HG02763 (cell line): ENCODE measurements at regions not wholly inside any gene's neighbourhood (a gene's known extent, or its start where the extent isn't known, plus 50 kb on each side); places are given as distances from the start of the nearest gene placed in this dataset.
"Not testable (repeated sequence)": the region's sequence is repeated elsewhere in the genome, so short reads cannot be mapped to it uniquely, and the experiment has no call there.

Experiments used
- ATAC-seq: cut with Tn5 transposase; IDR thresholded peaks from one replicate; pipeline ENCODE4 v1.9.1; 2021; ENCODE audit warnings: mild to moderate bottlenecking, moderate library complexity; ENCODE audit not compliant: unreplicated experiment

DNA sequence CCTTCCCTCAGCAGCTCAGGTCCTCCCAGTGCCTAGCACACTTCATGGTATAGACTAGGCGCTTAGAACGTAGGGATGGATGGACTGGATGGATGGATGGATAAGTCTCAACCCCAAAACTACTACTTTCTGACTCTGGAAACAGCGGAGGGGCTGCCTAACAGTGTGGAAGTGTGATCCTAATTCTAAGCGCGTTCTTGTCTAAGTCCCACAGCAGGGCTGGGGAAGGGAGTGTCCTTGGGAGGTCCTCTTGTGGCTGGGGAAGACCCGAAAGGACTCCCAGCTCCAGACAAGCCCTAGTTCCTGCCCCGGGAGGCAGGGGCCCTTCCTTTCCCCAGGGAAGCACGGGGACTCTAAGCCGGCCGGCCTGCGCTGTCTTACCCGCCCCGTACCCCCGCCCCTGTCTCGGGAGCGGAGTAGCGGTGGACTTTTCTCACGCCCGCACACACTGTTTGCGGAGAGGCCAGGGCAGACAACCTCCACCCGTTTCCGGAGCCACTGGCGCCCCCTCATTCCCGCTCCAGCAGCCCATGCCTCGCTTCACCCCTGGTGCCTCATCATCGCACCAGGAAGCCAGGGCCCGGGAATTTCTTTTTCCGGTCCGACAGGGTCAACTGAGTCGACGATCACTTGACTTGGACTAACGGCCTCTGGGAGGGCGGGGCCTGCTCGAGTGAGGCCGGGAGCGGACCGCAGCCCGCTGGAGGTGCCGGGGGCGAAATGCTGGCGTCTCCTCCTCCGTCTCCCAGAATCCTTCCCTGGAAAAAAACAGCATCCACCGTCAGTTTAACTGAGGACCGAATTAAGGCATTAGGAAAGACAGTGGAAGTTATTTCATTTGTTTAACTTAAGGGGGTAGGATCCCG, 133.3 kb downstream of the TBC1D2B start:
- peak; percentile 64 for ATAC-seq

DNA sequence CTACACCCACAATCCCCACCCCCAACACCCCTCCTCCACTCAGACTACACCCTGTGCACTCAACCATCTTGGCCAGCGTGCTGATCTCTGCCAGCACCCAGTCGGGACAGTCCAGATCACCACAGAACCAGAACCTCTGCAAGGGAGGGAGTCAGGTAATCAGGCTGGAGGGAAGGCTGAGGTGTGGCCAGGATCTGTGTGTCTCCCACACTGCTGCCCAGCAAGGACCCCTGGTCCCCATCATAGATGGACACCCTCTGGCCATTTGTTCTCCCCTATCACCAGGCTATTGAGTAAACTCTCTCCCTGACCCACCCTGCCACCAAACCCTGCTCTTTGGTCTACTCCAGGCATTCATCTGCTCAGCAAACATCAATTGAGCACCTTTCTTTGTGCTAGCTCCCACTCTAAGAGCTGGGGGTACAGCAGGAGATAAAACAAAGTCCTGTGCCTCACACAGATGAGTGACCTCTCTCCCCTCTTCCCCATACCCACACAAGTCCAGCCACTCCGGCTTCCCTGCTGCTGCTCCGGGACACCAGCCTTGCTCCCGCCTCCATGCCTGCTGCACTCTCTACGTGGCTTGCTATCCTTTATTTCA, 134.8 kb downstream of the TBC1D2B start:
- no peak for ATAC-seq

DNA sequence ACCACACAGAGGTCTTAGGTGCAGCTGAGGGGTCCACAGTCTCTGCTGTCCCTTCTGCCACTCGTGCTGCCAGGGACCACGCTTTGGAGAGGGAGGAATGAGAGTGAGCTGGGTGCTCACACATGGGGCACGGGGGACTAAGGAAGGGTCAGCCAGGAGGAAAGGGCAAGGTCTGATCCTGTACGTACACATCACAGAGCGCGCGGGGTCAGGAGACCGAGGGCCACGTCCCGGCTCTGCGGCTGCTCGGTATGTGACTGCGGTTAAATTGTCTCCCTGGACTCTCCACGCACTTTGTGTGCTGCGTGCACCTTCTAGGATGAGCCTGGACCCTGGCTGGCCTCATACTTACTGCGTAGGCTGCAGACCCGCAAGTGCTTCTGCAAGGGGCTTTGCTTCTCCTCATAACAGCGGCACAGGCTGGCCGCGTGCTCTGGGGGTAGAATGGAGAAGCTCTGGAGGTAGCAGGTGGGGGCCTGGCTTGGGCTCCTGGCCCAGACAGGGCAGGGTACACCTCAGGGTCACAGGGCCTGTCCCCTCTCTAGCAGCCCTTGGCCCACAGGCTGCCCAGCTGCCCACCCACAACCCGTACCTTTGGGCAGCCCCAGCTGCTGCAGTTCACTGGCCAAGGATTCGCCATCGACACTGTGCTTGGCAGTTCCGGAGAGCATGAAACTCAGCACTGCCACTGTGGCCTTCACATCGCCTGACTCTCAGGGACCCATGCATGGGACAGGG, 136.3 kb downstream of the TBC1D2B start:
- ATAC-seq: not testable (repeated sequence)

DNA sequence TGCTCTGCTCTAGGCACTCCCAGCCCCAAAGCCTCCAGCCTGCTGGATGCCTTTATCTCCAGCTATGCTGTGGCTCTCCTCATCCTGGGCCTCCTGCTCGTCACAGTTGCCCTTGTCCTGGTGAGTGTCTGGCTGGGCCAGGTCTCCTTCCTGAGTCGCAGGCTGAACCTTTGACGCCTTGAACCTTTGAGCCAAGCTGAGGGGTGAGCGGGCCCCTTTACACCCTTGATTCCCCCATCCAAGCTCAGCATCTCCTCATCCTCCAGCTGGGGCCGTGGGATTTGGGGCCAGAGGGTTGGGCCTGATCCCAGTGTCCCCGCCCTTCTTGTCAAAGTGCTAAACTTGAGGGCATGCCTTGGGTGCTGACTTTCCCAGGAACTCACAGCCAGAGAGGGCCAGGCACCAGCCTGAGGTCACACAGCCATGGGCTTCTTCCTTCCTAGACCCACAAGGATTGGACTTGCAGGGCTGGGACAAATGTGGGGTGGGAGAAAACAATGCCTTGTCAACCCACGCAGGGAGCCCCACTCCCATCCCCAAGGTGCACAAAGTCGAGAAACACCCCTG, 137.0 kb downstream of the TBC1D2B start:
- ATAC-seq: no peak

DNA sequence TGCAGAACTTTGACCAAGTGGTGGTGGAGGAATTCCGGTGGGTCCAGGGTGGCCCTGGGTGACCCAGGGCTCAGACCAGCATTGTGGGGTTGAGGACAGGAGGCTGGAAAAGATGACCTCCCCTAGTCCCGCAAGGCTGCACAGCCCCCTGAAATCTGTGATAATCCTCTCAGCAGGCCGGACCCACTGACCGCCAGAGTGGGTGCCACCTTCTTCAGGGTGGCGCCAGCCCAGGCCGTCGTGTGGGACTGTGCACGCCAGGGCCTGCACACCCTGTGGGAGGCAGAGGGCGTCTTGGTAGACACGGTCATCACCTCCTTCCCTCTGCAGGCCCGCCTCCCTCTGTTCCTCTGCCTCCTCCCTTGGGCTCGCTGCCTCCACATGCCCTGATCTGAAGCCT, 137.7 kb downstream of the TBC1D2B start:
- ATAC-seq: no peak

DNA sequence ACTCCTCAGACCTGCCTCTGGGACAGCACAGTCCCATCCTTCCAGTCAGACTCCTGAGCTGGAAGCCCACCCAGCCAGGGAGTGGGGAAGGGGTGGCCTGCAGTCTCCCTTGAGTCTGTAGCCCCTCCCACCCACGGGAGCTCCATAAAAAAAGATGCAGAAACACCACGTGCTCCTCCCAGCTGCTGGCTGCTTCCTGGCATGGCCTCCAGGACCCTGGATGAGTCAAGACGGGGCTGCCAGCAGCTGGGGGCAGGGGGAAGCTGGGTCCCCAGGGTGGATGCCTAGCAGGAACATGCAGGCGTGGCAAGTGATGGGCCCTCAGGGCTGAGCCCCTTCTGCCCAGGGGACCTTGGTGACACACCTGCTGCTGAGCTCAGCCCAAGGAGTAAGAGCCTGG, 138.5 kb downstream of the TBC1D2B start:
- not testable (repeated sequence) for ATAC-seq

DNA sequence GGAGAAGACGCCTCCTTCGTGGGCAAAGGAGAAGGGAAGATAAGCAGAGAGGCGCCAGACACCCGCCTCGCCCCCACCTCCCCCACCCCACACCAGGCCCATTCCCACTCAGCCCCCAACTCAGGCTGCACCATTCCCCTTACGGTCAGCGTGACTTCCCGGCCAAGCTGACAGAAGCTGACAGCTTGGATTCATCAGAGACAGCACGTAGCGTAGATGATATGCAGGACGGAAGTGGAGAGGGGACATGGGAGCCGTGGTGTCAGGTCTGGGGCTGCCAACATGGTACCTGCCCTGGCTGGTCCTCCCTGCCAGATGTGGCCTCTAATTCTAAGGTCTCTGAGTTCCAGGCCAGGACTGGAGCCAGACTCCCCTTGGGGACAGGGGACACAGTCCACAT, 139.0 kb downstream of the TBC1D2B start:
- ATAC-seq: not testable (repeated sequence)

DNA sequence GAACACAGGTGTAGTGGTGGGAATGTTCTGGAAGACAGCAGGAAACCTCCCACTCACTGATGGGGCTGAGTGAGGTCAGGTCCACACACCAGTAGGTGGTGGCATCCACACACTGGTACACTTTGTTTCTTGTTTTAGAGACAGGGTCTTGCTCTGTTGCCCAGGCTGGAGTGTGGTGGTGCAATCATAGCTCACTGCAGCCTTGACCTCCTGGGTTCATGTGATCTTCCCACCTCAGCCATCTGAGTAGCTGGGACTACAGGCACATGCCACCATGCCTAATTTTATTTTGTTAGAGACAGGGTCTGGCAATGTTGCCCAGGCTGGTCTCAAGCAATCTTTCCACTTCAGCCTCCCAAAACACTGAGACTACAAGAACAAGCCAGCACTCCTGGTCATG, 140.9 kb downstream of the TBC1D2B start:
- ATAC-seq: not testable (repeated sequence)

DNA sequence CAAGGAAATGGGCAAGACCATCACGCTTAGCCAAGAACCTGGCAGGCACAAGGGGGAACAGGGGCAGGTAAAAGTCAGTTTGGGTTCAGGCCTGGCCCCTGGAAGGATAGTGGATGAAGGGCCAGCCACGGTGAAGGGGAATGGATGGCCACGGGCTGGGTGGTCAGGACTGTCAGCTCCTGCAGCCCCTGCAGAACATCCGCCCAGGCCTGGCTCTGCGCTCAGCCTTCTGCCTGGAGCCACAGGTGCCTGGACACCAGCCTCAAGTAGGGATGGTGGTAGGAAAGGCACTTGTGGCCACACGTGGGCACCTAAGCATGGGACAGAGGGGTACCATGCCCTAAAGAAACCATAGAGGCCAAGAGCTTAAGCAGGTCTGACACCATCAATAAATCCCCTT, 143.0 kb downstream of the TBC1D2B start:
- not testable (repeated sequence) for ATAC-seq

DNA sequence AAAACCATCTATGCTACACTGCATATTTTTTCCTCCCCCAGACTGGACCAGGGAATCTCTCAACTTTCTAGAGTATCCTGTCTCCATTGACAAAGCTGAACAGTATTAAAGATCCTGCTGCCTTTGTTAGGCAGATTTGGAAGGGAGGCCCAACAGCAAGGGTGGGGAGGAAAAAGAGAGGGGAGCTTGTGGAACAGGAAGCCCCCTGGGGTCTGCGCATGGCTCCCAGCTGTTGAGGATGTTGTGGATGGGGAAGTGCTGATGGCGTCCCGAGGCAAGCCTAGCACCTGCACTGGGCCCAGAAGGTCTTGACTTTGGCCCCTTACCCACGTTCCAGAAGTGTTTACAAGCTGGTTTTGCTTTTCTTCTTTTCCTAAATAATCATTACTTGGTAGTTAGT, 146.6 kb downstream of the TBC1D2B start:
- not testable (repeated sequence) for ATAC-seq

DNA sequence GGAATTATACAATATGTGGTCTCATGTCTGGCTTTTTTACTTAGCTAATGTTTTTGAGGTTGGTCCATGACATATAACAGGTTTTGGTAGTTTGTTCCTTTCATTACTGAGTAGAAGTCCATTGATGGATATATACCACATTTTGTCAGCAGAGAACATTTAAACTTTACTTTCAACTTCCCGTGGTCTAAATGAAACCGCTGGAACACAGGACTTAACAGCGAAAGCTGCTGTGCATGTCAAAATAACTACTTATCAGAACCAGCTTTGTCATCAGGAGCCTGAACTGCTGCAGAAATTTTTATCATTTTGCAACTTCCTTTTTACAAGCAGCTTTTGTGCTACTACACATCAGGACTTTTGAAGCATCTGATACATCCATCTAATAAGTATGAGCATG, 147.0 kb downstream of the TBC1D2B start:
- ATAC-seq: not testable (repeated sequence)

DNA sequence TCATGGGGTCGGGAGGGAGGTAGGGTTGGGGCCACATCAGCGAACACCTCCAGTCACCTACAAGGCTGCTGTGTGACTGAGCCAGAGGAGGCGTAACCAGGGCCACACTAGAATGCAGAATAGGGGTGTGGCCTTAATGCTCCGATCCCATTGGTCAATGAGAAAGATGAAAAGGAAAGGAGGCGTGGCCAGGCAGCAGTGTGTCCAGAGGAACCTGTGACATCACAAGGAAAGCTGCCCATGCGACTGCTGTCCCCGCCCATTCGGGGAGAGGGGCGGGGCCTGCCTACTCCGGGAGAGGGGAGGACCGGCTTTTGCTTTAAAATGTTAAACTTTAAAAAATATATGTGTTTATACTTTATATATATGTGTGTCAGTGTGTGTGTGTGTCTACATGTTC, 150.7 kb downstream of the TBC1D2B start:
- ATAC-seq: not testable (repeated sequence)

DNA sequence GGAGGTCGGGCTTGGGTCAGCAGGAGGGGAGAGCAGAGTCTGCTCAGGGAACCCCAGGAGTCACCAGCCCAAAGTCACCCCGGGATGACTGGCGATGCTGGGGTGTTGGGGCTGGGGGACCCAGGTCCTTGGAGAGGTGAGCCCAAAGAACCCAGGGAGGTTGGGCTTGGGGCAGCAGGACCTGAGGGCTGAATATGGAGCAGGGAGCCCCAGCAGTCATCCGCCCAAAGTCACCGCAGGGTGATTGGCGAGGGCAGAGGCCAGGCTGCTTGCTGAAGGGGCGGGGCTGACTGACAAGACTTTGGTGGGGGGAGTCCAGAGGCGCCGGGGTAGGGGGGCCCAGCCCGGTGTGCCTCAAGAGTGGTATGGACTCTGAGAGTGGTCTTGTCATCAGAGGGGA, 151.2 kb downstream of the TBC1D2B start:
- not testable (repeated sequence) for ATAC-seq

DNA sequence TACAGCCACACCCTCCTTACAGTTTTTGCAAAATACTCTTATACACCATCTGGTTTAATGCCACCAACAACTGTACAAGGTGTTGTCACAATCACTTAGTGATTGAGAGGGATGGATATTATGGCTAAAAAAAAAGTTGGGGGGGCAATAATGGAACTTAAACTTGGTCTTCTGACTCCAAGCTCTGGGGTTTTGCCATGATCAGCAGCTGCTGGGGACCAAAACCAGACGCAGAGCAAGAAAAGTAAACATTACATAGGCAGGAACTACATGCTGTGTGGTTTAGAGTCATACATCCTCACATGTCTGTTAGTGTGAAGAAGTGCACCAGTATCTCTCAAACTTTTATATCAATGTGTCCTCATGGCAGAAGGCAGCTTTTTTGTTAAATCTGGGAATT, 152.4 kb downstream of the TBC1D2B start:
- not testable (repeated sequence) for ATAC-seq

DNA sequence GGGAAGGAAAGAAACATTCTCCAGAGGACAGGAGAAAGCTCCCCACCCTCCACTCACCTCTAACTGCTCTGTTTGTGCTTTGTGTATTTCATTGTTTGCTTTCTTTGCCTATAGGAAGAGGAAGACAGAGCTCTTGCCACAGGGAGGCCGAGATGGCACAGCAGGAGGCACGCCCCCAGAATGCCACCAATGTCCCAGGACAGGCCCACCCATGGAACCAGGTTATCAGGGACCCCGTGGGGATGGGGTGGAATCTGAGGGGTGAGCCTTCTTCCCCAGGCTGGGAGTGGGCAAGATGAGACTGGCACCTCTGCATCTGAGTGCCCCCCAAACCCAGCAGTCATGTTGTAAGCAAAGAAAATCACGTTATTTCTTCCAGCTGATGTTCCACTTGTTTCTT, 155.8 kb downstream of the TBC1D2B start:
- ATAC-seq: no peak

DNA sequence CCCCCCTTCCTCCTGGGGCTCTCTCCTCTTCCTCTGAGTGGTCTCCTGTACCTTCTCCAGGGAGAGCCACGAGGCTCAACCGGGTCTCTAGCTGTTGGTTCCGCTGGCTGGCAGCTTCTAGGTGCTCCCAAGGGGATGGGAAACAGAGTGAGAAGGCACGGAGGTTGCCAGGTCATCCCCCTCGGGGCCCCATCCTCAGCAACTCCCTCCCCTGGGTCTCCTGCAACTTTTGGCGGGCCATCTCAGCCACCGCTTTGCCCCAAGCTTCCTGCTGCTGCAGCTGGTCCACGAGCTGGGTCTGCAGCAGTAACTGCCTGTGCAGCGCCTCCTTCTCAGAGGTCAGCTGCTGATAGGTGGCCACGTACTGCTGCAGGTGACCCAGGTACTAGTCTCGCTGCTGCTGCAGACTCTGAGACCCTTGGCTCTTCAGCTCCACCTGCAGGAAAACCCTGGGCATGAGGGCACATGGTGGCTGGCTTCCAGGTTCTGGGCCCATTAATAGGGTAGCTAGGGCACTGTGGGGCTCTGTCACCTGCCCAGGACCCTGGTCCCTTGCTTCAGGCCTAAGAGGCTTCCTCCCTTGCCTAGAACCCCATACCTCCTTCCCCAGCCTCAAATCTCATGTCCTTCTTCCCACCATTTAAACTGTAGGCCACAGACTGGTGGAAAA, 160.4 kb downstream of the TBC1D2B start:
- ATAC-seq: not testable (repeated sequence)

DNA sequence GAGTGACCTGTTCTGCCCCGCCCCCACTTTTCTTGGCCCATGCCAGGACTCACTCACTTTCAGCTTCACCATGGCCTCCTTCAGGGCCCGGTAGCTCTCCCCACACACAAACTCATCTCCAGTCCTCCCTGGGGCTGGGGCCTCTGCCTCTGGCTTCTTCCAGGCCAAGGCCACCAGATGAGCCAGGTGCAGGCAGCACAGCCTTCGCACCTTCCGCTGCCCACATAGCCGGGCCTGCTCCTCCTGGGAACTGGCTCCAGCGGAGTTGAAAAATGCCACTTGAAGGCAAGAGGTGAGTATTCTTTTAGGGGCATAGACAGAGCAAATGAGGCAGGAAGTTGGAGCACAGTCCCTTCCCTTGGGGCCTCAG, 161.6 kb downstream of the TBC1D2B start:
- ATAC-seq: not testable (repeated sequence)

DNA sequence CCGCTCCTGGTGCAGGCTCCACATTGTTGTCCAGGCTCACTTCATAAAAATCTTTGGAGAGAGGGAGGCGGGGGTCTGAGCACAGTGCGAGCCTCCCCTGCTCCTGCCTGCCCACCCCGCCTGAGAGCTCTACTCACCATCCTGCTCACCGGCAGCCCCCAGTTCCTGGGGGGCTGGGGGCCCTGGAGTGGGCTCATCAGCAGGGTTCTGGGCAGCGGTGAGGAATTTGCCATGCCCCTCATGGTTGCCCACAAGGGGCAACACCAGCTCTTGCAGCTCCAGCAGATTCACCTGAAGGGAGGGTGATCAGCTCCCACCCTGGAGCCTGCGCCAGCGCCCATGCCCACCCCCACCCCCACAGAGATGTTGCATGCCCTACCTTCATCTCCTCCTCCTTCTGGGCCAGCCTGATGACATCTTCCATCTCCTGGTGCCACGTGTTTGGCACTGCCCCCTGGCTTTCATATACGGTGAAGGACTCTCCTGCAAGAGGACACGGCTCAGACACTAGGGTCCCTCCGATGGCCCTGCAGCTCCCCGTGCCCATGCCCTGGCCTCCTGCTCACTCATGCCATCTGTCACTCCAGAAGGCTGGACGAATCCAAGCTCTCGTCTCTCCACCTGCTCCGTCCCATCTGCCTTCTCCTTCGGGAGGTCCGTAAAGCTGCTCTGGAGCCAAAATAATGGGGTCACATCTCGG, 162.1 kb downstream of the TBC1D2B start:
- no peak for ATAC-seq

DNA sequence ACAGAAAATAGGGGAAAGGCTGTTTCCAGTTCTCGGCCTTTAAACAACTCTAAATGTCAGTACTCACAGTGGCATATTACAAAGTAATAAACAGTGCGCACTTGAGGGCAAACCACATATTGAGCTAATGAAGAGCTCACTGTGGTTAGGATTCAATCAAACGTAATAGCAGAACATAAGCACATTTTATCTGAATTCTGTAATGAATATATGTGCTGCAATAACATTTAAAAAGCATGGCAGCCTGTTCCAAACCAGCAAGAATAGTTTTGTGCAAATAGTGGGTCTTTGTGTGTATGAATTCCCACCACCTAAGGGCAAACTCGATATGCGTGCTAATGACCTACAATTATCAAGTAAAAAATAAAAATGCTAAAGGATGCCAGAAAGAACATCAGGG, 163.0 kb downstream of the TBC1D2B start:
- ATAC-seq: not testable (repeated sequence)
